ENCODE measurements at regions not wholly inside any gene's neighbourhood (a gene's known extent, or its start where the extent isn't known, plus 50 kb on each side); places are given as distances from the start of the nearest gene placed in this dataset.

DNA sequence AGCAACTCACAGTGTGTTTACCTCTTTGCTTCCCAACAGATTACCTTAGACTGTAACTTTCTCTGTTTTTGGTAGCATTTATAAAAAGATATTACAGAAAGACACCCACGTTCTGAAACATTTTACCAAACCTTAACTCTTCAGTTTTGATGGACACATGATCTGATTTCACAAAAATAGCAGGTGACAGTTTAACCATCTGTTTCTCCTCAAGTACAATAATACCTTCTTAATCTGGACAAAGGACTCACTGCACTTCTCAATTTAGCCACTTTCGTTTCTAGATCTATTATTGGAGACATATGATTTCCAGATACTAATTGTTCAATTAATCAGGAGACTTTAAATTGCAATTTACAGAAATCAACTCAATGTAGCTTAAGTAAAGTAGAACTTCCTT is 703.8 kb upstream of the KIF2B start:
- TF ChIP-seq POLR2AphosphoS5 (IDR thresholded peaks at IDR 0.05; ENCODE audit: insufficient read depth in 1 of 2, low read depth in 1 of 2), result no peak
- TF ChIP-seq, protein P1, sequence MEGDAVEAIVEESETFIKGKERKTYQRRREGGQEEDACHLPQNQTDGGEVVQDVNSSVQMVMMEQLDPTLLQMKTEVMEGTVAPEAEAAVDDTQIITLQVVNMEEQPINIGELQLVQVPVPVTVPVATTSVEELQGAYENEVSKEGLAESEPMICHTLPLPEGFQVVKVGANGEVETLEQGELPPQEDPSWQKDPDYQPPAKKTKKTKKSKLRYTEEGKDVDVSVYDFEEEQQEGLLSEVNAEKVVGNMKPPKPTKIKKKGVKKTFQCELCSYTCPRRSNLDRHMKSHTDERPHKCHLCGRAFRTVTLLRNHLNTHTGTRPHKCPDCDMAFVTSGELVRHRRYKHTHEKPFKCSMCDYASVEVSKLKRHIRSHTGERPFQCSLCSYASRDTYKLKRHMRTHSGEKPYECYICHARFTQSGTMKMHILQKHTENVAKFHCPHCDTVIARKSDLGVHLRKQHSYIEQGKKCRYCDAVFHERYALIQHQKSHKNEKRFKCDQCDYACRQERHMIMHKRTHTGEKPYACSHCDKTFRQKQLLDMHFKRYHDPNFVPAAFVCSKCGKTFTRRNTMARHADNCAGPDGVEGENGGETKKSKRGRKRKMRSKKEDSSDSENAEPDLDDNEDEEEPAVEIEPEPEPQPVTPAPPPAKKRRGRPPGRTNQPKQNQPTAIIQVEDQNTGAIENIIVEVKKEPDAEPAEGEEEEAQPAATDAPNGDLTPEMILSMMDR (IDR thresholded peaks at IDR 0.05), result no peak
- TF ChIP-seq POLR2A (IDR thresholded peaks at IDR 0.05), result no peak

Data from vagina (tissue), 2 donors.